ENCODE measurements at regions not wholly inside any gene's neighbourhood (a gene's known extent, or its start where the extent isn't known, plus 50 kb on each side); places are given as distances from the start of the nearest gene placed in this dataset.

DNA sequence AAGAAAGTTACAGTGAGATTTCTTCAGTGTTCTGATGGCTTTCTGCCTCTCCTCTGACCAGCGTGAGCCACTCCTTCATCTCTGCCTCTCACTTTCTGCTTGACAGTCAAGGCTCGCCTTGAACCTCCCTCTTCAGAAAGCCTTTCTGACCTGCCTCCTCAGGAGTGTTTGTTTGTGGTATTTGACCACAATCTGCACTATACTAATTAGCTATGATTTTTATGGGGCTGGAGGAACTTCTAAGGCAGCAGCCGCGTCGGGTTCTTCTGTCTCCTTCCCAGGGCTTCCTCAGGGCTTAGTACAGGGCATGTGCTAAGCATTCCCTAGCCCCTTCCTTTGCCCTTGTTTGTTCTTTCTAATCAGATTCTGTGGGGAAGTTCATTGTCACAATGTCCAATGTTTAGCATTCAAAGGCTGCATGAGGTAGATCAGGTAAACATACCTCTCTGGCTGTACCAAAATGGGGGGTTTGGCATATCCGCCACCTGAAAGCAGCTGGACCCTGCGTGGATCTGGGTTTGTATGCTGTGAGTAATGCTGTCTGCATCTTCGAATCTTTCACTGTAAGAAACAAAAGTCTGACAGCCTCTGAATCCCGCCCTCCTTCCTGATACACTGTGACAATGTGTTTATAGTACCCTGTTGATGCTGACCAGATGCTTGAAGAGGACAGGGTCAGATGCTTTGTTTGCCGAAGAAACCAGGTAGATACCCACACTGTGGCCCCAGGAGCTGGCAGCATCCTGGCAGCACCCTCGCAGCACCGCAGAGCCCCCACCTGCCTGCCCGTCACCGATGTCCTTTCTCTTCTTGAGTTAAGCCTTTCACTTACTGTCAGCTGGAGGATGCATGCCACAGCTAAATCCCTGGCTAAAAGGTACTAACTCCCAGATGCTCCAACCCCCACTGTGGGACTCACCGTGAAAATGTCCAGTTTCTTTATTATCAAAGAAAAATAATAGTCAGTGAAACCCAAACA, 260.8 kb upstream of the HDAC4 start:
- TF ChIP-seq, protein P1, sequence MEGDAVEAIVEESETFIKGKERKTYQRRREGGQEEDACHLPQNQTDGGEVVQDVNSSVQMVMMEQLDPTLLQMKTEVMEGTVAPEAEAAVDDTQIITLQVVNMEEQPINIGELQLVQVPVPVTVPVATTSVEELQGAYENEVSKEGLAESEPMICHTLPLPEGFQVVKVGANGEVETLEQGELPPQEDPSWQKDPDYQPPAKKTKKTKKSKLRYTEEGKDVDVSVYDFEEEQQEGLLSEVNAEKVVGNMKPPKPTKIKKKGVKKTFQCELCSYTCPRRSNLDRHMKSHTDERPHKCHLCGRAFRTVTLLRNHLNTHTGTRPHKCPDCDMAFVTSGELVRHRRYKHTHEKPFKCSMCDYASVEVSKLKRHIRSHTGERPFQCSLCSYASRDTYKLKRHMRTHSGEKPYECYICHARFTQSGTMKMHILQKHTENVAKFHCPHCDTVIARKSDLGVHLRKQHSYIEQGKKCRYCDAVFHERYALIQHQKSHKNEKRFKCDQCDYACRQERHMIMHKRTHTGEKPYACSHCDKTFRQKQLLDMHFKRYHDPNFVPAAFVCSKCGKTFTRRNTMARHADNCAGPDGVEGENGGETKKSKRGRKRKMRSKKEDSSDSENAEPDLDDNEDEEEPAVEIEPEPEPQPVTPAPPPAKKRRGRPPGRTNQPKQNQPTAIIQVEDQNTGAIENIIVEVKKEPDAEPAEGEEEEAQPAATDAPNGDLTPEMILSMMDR (IDR thresholded peaks at IDR 0.05; ENCODE audit: insufficient read depth, low read length, poor library complexity, severe bottlenecking): no peak
- Histone ChIP-seq H3K27me3 (replicated peaks; ENCODE audit: control insufficient read depth, insufficient read depth, low read length) (no peaks in the 10 kb centered on the region; the same call in 1 of the 2 replicates), H3K36me3 (ENCODE audit: control insufficient read depth, insufficient read depth, low read length) (no peaks in the 10 kb centered on the region), H3K4me3 (replicated peaks; ENCODE audit: low read depth, low read length) (no peak overlapping the region)
- no peak for DNase-seq (ENCODE audit: extremely low read depth, insufficient read length)

DNA sequence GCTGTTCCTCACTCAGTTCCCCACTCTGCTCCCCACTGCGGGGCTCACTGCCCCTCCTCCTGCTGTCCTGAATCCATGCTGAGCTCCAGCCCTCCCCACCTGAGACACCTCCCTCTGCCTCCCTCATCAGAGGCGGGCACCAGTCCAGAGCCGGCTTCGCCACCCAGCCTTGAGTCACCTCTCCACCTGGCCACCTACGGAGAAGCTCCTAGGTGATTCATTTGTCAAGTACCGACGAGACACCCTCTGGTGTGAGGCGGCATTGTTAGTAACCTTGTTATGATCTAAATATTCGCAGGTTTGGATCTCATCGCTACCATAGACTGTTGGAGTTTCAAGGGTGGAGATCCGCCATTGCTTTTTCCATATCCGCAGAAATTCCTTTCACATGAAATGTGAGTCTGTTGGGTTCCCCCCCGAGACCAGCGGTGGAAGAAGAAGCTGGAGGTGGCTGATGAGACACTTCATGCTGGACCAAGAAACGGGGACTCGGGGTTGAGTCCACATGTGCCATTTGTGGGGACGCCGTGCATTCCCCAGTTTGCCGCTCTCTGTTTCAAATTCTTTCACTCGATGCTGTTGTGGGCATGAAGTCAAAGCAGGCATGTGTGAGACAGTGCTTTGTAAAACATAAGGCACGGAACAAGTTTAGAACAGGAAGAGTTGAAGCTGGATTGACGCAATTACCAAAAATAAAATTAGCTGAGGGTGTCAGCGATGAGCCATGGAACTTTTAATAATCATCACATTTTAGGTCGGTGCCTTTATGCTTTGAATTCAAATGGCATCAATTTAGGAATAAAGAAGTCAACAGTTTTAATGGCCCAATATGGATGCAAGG, 259.8 kb upstream of the HDAC4 start:
- no peak overlapping the region for H3K4me3 ChIP-seq (replicated peaks; ENCODE audit: low read depth, low read length)
- TF ChIP-seq, protein P1 (IDR thresholded peaks at IDR 0.05; ENCODE audit: insufficient read depth, low read length, poor library complexity, severe bottlenecking): no peak
- H3K27me3 ChIP-seq (replicated peaks; ENCODE audit: control insufficient read depth, insufficient read depth, low read length): no peaks in the 10 kb centered on the region; the same call in 1 of the 2 replicates
- H3K36me3 ChIP-seq (ENCODE audit: control insufficient read depth, insufficient read depth, low read length): no peaks in the 10 kb centered on the region
- DNase-seq (ENCODE audit: extremely low read depth, insufficient read length): no peak

DNA sequence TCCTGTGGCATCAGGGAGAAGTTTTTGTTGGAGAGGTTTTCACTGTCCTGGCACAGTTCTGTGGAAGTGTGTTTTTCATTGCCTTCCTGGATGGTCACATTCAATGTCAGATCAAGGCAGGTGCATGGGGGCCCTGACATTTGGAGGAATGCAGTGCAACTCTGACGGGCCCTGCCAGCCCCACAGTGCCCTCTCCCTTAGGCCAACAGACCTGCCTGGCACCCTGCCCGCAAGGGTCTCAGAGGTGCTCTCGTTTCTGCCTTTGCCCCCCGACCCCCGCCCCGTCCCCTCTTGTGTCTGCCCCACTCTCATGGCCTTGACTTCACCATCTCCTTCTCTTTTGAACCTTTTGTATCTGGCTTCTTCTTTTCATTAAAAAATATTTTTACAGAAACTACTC, 257.2 kb upstream of the HDAC4 start:
- TF ChIP-seq, protein P1 (IDR thresholded peaks at IDR 0.05; ENCODE audit: insufficient read depth, low read length, poor library complexity, severe bottlenecking): no peak
- DNase-seq (ENCODE audit: extremely low read depth, insufficient read length): no peak

DNA sequence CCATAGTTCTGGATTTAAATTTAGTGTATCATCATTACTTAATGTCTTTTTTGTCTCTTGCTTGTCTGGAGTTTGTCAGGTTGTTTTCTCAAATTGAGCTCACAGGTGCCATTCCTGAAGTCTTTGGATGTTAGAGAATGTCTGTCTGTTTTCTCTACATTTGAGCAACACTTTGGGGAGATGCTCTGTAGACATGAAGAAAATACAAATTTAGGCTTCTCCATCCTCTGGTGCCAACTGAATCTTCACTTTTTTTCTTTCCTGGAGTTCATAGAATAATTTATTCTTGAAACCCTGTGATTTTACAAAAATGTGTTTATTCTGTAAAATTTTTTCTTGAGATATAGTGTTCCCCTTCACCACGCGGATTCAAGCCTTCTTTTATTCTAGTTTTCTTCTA, 256.4 kb upstream of the HDAC4 start:
- Histone ChIP-seq H3K27me3 (replicated peaks; ENCODE audit: control insufficient read depth, insufficient read depth, low read length) (no peaks in the 10 kb centered on the region), H3K4me3 (replicated peaks; ENCODE audit: low read depth, low read length) (no peak overlapping the region), H3K36me3 (ENCODE audit: control insufficient read depth, insufficient read depth, low read length) (no peaks in the 10 kb centered on the region)
- TF ChIP-seq, protein P1 (IDR thresholded peaks at IDR 0.05; ENCODE audit: insufficient read depth, low read length, poor library complexity, severe bottlenecking): no peak
- no peak for DNase-seq (ENCODE audit: extremely low read depth, insufficient read length)

More for the DNA sequence above, 257.2 kb upstream of the HDAC4 start:
- no peaks in the 10 kb centered on the region; the same call in 1 of the 2 replicates for H3K27me3 ChIP-seq (replicated peaks; ENCODE audit: control insufficient read depth, insufficient read depth, low read length)
- H3K36me3 ChIP-seq (ENCODE audit: control insufficient read depth, insufficient read depth, low read length): no peaks in the 10 kb centered on the region
- H3K4me3 ChIP-seq (replicated peaks; ENCODE audit: low read depth, low read length): no peak overlapping the region

DNA sequence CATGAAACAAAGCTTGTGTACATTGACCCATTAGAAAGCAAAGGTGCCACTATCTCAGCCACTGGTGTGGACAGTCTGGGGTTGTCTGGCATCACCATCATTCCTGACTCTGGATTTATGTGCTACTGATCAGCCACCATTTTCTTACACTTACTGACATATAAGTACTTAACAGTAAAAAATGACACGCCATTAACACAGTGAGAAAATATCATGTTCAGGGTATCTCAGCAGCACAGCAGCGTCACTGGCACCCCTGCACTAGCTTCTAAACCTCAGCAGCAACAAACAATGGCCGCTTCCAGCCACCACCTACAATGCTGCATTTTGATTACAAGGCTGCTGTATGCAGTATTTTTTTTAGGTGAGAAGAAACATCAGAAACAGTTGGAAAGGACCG, 253.4 kb upstream of the HDAC4 start:
- Histone ChIP-seq H3K27me3 (replicated peaks; ENCODE audit: control insufficient read depth, insufficient read depth, low read length) (no peaks in the 10 kb centered on the region), H3K36me3 (ENCODE audit: control insufficient read depth, insufficient read depth, low read length) (no peaks in the 10 kb centered on the region), H3K4me3 (replicated peaks; ENCODE audit: low read depth, low read length) (no peak overlapping the region)
- no peak for DNase-seq (ENCODE audit: extremely low read depth, insufficient read length)
- TF ChIP-seq, protein P1 (IDR thresholded peaks at IDR 0.05; ENCODE audit: insufficient read depth, low read length, poor library complexity, severe bottlenecking): no peak

Measured in GM06990 (cell line).